Cardiac fibroblast (primary cell): ENCODE measurements at regions not wholly inside any gene's neighbourhood (a gene's known extent, or its start where the extent isn't known, plus 50 kb on each side); places are given as distances from the start of the nearest gene placed in this dataset.

Source experiments
- DNase-seq, 2 donors: peaks; one replicate each; pipeline versions ENCODE4 v3.0.0 to v3.0.0-alpha.2; 2010; ENCODE audit warnings: low read depth in 2 of 2
- H3K4me3 ChIP-seq, 2 donors: replicated peaks in 1 of 2; 1 replicate in 1 of 2; 2 replicates in 1 of 2; pipeline ENCODE4 v1.5.1; 2011; ENCODE audit warnings: low read depth in 2 of 2, low read length in 2 of 2, mild to moderate bottlenecking in 2 of 2, moderate library complexity in 1 of 2
- CTCF ChIP-seq: IDR thresholded peaks from one replicate; pipeline ENCODE4 v1.5.1; 2011; ENCODE audit warnings: low read depth, mild to moderate bottlenecking, low read length, inconsistent platforms

DNA sequence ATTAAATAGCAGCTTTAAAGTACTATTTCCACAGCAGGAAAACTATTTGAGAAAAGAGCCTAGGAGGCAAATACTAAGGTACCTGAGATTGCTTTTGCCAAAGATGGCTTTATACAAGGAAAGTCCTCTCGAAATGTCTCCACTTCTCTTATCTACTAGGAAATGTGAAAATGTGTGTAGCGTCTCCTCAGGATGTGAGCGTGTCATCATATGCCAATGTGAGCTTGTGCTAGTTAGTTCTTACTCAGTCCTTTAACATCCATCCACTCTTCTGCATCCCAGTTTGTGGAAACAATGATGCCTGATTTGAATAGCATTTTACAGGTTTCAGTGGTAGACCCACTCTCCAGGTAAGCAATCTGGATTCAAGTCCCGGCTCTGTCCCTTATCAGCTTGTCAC lies 421.0 kb downstream of the DYNC2H1 start:
- TF ChIP-seq CTCF, result no peak
- no peak overlapping the region for H3K4me3 ChIP-seq
- peak; percentile 43 to 64 for DNase-seq

GRCh38 chr11:103532133-103532788 lies 423.0 kb downstream of the DYNC2H1 start:
- no peak for TF ChIP-seq CTCF
- DNase-seq, result peak; percentile 75 to 87
- no peak overlapping the region for H3K4me3 ChIP-seq

- DNase-seq, result no peak
- H3K4me3 ChIP-seq, result no peak overlapping the region
- TF ChIP-seq CTCF, result no peak
Observed at GRCh38 chr11:103534191-103534590, 425.0 kb downstream of the DYNC2H1 start.

DNA sequence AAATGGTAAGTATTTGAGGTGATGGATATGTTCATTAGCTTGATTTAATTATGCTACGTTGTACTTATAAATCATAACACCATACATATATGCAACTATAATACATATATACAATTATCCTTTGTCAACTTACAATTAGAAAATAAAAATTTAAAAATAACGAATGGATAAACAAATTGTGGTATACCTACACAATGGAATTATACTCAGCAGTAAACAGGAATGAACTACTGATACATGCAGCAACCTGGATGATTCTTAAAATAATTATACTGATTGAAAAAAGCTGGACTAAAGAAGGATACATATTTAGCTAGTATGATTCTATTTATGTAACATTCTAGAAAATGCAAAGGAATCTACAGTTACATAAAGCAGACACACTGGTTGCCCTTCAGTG lies 425.7 kb downstream of the DYNC2H1 start:
- TF ChIP-seq CTCF, result no peak
- H3K4me3 ChIP-seq, result no peak overlapping the region
- no peak for DNase-seq

- no peak for TF ChIP-seq CTCF
- H3K4me3 ChIP-seq, result no peak overlapping the region
- peak in 1 of 2 donors; percentile 48 for DNase-seq
Observed at GRCh38 chr11:103536335-103536722, 427.1 kb downstream of the DYNC2H1 start.

GRCh38 chr11:103537904-103538502 lies 428.8 kb downstream of the DYNC2H1 start:
- peak; percentile 65 to 76 for DNase-seq
- peak; percentile 74 for TF ChIP-seq CTCF

More at GRCh38 chr11:103537904-103538502, 428.8 kb downstream of the DYNC2H1 start:
- no peak overlapping the region for H3K4me3 ChIP-seq
